GM19438 (cell line): ENCODE measurements at regions not wholly inside any gene's neighbourhood (a gene's known extent, or its start where the extent isn't known, plus 50 kb on each side); places are given as distances from the start of the nearest gene placed in this dataset.
"Not testable (repeated sequence)": the region's sequence is repeated elsewhere in the genome, so short reads cannot be mapped to it uniquely, and the experiment has no call there.

ENCODE experiments used
- ATAC-seq: cut with Tn5 transposase; IDR thresholded peaks from one replicate; pipeline ENCODE4 v1.9.1; 2021; ENCODE audit warnings: low read depth; ENCODE audit not compliant: unreplicated experiment

GRCh38 chr14:97798176-97798575 is 1001.0 kb downstream of the VRK1 start:
- ATAC-seq = no peak

- no peak for ATAC-seq
Measured at GRCh38 chr14:97802430-97803373, 1005.5 kb downstream of the VRK1 start.

- no peak for ATAC-seq
Measured at GRCh38 chr14:97804056-97804455, 1006.9 kb downstream of the VRK1 start.

GRCh38 chr14:97806891-97807290 is 1009.7 kb downstream of the VRK1 start:
- ATAC-seq = no peak

- not testable (repeated sequence) for ATAC-seq
Measured at GRCh38 chr14:97808541-97808940, 1011.4 kb downstream of the VRK1 start.

GRCh38 chr14:97813556-97813955 is 1016.4 kb downstream of the VRK1 start:
- no peak for ATAC-seq

GRCh38 chr14:97820781-97821180 is 1023.6 kb downstream of the VRK1 start:
- no peak for ATAC-seq

- no peak for ATAC-seq
Measured at GRCh38 chr14:97824218-97824617, 1027.0 kb downstream of the VRK1 start.

- ATAC-seq = no peak
Measured at GRCh38 chr14:97827746-97828145, 1030.6 kb downstream of the VRK1 start.

- ATAC-seq = no peak
Measured at GRCh38 chr14:97832776-97833175, 1035.6 kb downstream of the VRK1 start.

- ATAC-seq = no peak
Measured at GRCh38 chr14:97838986-97839385, 1041.8 kb downstream of the VRK1 start.

- no peak for ATAC-seq
Measured at GRCh38 chr14:97840159-97840558, 1043.0 kb downstream of the VRK1 start.

- no peak for ATAC-seq
Measured at GRCh38 chr14:97841762-97842161, 1044.6 kb downstream of the VRK1 start.

GRCh38 chr14:97843066-97843465 is 1045.9 kb downstream of the VRK1 start:
- ATAC-seq = no peak

GRCh38 chr14:97844042-97844441 is 1046.9 kb downstream of the VRK1 start:
- no peak for ATAC-seq

- no peak for ATAC-seq
Measured at GRCh38 chr14:97846156-97846555, 1049.0 kb downstream of the VRK1 start.

- ATAC-seq = no peak
Measured at GRCh38 chr14:97848317-97848980, 1051.3 kb downstream of the VRK1 start.

- no peak for ATAC-seq
Measured at GRCh38 chr14:97850466-97850865, 1053.3 kb downstream of the VRK1 start.

GRCh38 chr14:97850886-97851285 is 1053.7 kb downstream of the VRK1 start:
- no peak for ATAC-seq

GRCh38 chr14:97851428-97851995 is 1054.3 kb downstream of the VRK1 start:
- ATAC-seq = no peak

- no peak for ATAC-seq
Measured at GRCh38 chr14:97854918-97855317, 1057.7 kb downstream of the VRK1 start.
